NCI-H82 treated with DMSO at 0.1 percent for 48 hours (cell line): ENCODE measurements at regions not wholly inside any gene's neighbourhood (a gene's known extent, or its start where the extent isn't known, plus 50 kb on each side); places are given as distances from the start of the nearest gene placed in this dataset.
"Not testable (repeated sequence)": the region's sequence is repeated elsewhere in the genome, so short reads cannot be mapped to it uniquely, and the experiment has no call there.

Experiments
- DNase-seq: peaks from one replicate; lab custom pipeline; 2025; ENCODE audit not compliant: unreplicated experiment; lab: John Stamatoyannopoulos, UW

GRCh38 chr4:94141001-94141400 is 66.7 kb upstream of the SMARCAD1 start:
- DNase-seq: no peak

GRCh38 chr4:94148052-94148451 is 59.6 kb upstream of the SMARCAD1 start:
- DNase-seq: not testable (repeated sequence)

GRCh38 chr4:94152466-94152865 is 55.2 kb upstream of the SMARCAD1 start:
- no peak for DNase-seq

- DNase-seq: not testable (repeated sequence)
These were observed 52.3 kb upstream of the SMARCAD1 start for GRCh38 chr4:94155404-94155803.

- DNase-seq: no peak
These were observed 50.8 kb upstream of the SMARCAD1 start for GRCh38 chr4:94156826-94157225.
